MM.1S (cell line): ENCODE measurements at regions not wholly inside any gene's neighbourhood (a gene's known extent, or its start where the extent isn't known, plus 50 kb on each side); places are given as distances from the start of the nearest gene placed in this dataset.

Source experiments
- CTCF ChIP-seq: fragments of 300-600 bp; sonication (generic); IDR thresholded peaks from 2 replicates; pipeline ENCODE4 v1.5.1; 2016; ENCODE audit warnings: antibody characterized with exemption, low read length, mixed read lengths
- EZH2 ChIP-seq: fragments of 300-600 bp; sonication (generic); optimal IDR thresholded peaks from 2 replicates; pipeline ENCODE3; 2017; ENCODE audit warnings: low read depth, mild to moderate bottlenecking, antibody characterized with exemption, low read length, mixed read lengths
- EZH2phosphoT487 ChIP-seq: fragments of 300-600 bp; sonication (generic); IDR thresholded peaks from 2 replicates; pipeline ENCODE4 v1.6.1; 2018; ENCODE audit warnings: antibody characterized with exemption, low read length

GRCh38 chr11:70611821-70612220, 213.5 kb downstream of the CTTN start:
- TF ChIP-seq EZH2phosphoT487 (no peak), CTCF (no peak), EZH2 (no peak)
